HPDE6-E6E7 (cell line): ENCODE measurements at regions not wholly inside any gene's neighbourhood (a gene's known extent, or its start where the extent isn't known, plus 50 kb on each side); places are given as distances from the start of the nearest gene placed in this dataset.

Source experiments
- DNase-seq: peaks from one replicate; pipeline ENCODE4 v3.0.0; 2011; ENCODE audit warnings: missing footprints; ENCODE audit errors: extremely low spot score

DNA sequence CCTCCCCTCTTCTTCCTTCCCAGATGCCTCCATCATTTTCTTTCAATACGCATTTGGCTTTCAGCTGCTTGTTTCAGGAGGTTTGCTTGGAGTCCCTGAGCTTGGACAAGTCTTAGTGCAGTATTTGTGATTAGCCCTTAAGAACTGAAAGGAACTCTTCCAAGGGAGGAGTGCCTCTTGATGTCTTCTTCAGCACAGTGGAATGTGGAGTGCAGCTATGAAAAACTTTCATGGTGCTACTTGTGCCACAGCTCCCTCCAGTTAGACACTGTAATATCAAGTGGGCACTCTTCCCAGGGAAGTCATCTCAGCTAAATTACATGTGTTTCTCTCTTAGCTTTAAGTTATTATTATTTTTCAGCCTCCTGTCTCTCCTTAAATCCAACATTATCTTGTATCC, 173.1 kb downstream of the NECTIN3 start:
- DNase-seq: no peak

DNA sequence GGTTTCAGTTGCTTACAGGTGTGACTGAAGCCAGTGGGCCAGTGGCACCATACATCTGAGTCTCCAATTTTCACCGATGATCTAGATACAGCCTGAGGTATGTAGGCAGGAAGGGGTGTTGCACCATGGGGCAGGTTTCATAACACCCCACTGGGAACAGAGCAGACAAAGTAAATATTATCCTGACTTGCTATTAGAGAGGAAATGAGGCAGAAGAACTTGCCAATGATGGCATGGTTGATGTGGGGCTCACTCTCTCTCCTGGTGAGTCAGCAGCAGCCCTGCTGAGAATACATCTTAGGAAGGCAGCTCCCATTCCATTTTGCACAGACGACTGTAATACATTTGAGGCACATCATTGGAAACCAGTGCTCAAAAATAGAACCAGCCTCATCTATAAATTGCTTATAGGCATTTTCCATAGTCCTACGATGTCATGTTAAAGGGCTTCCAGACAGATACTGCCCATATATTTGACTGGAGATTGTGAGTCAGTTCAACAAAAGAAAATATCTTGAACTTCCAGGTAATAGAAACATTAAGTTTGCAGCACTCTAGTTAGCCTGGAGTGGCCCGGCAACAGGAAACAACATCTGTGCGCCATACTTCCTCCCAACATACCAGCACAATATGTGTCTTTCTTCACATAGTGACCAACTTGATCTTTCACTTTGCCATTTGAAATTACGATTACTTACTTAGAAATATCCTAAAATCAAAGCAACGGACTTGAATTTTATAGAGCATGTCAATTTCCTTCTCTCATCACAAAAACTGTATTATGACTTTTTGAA, 175.5 kb downstream of the NECTIN3 start:
- peak; percentile 11 for DNase-seq

DNA sequence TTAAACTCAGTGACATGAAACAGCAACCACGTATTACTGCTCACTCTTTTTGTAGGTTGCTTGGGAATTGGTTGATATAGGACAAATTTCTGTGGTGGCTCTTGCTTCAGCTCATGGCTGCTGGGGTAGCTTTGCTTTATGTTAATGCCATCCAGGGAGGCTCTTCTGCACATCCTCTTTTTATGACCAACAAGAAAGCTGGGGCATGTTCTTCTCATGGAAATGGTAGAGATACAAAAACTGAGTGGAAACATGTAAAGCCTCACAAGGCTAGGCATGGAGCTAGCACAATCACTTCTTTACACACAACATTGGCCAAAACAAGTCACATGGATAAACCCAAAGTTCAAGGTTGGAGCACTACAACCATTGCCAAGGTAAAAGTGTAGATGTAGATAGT, 176.8 kb downstream of the NECTIN3 start:
- DNase-seq: no peak

DNA sequence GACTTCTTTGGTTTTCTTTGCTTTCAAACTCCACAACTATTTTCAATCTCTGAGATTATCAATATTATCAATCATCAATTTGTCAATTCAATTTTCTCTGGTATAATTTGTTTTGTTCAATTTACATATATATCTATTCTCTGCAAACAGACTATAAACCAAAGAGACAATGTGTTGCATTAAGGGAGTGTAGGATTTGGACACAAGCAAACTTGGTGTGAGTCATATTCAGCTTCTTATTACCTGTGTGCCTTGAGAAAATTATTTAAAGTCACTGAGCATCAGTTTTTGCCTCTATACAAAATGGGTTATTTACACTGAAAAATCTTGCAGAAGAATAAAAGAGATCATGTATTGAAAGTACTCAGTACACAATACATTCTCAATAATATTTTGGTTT, 177.8 kb downstream of the NECTIN3 start:
- no peak for DNase-seq

DNA sequence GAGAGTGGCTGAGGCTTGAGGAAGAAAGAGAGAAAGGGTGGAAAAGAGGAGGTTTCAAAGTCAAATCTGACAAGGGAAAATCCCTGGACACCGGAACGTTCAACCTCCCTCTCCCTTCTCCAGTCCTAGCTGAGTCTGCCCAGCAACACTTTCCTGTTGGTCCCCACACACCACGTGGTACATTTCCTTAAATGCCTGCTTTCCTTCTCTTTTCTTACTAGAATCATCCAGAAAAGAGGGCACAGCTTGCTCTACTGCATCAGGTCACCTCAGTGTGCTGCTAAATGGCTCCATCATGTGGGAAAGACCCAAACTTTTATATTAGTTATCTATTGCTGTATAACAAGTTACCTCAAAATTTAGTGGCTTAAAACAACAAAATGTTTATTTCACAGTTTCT, 181.2 kb downstream of the NECTIN3 start:
- no peak for DNase-seq

DNA sequence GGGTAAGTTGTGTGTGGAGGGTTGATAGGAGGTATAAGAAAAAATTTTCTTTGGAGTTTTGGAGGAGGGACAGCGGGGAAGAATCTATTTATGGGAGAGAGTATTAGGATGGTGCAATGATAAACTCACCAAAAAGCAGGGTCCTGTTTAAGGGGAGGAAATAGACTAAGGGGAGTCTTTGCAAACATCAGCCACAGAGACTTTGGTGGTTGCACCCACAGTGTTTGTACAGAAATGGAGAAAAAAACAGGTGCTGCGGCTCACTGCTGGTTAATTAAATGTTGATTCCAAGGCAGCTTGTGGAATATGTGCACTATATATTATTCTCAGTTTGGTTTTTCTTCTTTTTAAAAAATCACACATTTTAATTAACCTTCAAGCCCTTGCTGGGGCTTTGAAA, 182.1 kb downstream of the NECTIN3 start:
- no peak for DNase-seq

DNA sequence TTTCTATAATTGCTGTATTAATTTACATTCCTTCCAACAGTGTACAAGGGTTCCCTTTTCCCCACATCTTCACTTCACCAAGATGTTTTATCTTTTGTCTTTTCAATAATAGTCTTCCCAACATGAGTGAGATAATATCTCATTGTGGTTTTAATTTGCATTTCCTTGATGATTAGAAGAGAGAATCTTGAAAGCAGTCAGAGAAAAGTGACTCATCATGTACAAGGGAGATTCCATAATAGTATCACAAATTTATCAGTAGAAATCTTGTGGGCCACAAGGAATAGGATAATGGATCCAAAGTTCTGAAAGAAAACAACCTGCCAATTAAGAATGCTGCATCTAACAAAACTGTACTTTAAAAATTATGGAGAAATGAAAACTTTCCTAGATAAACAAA, 189.3 kb downstream of the NECTIN3 start:
- DNase-seq: no peak

DNA sequence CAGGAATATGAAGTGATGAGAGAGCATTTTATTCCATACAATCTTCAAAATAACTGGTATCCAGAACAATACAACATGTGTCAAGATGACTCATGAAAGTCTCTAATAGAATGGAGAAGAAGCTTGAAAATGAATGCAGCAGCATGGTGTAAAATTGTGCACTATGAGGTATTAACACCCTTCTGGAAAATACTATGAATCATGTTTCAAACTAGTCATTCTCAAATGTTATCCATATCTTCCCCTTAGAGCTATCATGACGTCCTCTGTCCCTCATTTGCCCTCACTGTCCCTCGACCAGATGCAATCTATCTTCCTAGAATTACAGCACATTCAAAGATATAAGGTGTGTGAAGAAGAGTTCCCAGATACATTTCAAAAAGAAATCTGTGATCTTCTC, 198.2 kb downstream of the NECTIN3 start:
- DNase-seq: no peak

DNA sequence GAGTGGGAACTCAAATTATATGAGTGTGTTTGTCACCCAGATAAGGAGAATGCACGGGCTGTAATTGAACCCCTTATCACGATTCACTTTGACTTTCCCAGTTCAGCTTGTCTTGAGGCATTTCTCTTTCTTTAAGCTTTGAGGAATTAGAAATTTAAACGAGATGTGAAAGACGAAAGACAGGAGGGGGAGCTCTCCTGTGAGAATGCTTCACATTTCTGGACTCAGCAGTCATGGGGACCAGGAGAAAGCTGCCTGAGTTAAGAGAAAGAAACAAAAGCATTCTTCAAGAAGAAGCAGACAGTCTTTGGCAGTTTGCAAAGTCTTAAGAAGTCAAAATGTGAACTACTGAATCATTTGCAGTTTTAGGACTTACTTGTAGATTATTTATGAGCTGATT, 205.6 kb downstream of the NECTIN3 start:
- no peak for DNase-seq

DNA sequence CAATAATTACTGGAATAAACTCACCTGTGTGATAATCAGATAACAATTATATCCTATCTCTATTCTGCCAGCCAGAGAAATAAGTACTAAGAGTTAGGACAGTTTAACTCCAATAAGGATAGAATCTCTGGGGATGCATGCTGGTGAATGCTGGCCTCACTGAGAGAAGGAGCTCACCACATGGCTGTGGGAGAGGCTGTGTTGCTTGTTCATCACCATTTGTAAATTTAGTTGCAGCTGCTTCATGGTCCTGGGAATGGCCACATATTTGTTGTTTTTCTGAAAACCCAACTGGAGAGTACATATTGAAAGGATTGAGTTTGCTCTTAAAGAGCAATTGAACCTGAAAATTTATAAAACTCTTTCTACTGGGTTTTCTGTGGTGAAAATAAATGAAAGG, 207.3 kb downstream of the NECTIN3 start:
- DNase-seq: no peak

DNA sequence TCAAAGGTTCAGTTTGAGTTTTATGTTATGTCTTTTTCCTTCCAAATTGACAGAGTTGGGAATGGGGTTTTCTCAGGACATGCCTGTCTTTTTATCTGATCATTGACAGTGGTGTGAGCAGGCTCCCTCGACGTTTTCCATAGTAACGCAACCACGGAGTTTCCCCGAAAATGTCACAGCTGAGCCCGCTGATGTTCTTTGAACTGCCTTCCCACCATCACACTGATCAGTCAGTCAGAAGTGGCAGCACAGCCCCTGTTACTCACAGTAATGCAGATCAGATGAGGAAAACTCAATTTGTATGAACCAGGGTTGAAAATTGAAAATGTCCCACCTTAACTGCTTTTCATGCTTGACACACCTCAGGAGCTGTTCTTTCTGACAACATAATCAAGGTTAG, 210.4 kb downstream of the NECTIN3 start:
- no peak for DNase-seq

DNA sequence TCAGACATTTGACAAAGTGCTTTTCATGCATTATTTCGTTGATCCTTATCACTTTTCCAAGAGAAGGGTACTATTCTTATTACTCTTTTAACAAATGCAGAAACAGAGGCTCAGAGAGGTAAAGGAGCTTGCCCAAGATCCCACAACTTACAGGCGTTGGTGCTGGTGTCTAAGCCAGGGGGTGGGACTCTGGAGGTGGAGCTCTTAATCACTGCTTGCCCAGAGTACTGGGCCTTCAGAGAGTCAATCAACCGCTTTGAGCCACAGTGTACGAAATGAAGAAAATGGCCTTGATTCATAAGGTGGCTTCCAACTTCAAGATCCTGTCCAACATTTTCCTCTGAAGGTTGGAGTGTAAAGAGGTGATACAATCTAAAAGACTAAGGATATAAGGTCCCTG, 211.5 kb downstream of the NECTIN3 start:
- no peak for DNase-seq

DNA sequence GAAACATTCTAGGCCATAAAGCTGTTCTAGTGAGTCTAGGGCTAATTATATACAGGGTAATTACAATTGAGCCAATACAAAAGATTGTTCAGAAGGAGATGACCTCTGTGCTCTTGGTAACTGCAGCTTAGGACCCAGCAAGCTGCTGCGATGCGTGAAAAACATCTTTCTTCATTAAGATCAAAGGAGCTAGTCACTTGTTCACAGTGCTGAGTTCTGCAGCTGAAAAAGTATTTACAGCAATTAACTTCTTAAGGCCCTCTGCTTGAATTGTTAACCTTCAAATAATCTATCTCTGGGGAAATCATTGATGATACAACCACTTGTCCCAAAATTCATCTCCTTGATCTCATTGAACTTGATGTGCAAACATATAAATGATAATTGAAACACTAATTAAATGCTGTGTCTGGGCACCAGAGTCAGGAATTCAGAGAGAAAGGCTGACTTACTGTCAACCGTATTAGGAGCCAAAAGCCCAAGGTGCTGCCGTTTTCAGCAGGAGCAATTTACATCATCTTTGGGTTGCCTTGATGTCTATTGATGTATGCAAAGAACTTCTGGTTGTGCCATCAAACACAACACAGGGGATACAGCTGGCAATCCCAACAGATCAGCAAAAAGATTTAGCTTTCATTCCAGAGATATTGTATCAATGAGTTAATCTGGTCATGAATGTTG, 213.0 kb downstream of the NECTIN3 start:
- DNase-seq: no peak

DNA sequence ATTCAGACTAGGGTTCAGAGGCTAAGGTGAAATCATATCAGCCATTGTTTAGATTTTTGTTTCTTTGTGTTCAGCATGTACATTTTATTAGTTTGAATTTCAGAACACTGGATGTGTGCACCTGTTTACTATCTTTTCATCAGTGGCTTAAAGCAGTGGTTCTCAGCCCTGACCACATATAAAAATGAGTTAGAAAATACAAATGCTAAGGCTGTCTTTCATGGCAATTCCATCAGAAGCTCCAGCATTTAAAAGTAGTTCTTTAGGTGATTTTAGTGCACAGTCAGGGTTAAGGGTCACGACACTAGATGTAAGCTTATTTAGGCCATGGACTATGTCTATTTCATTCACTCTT, 213.5 kb downstream of the NECTIN3 start:
- DNase-seq: no peak

DNA sequence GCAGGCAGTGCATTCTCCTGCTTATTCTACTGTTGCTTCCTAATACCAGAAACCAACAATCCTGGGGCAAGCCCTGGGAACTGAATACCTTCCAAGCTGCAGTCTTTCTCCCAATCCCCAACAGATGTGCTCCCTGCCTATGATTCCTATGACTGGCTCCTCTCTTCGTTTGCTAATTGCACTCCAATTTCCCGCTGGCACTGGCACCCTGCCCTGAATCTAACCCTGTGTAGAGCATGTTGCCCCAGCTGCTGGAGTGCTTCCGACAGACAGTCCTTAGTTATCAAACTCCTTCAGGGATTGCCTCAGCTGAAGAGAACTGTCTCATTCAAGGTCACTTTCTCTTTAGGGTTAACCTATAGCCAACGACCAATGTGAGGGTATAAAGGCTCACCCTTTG, 214.1 kb downstream of the NECTIN3 start:
- no peak for DNase-seq

DNA sequence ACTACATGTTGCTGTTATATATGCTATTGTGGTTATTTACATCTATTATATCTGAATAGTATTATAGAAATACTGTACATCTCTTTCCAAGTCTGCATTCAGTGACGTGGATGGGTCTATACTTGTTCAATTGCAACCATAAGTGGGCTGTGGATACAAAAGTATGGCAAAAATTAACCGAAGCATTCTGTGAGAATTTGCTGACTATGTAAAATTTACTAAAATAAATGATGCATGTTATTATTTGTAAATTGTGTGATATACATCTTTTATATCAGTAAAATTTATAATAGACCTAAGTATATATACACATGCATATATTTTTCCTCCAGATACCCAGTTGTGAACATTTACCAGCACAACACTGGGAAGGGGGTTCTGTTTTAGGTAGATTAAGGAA, 215.1 kb downstream of the NECTIN3 start:
- DNase-seq: no peak

DNA sequence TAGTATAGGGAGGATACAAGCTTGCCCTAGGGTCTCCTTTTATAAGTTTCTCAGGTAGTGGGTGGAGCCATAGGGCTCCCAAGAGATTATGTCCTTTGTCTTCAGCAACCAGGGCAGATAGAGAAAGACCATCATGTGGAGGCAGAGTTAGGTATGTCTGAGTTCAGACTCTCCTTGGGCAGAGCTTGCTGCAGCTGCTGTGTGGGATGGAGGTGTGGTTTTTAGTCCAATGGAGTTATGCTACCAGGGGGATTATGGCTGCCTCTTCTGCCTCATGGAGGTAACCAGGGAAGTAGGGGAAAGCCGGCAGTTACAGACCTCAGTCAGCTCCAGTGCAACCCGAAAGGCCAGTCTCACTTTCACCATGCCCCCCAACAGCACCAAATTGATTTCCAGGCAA, 220.5 kb downstream of the NECTIN3 start:
- no peak for DNase-seq

DNA sequence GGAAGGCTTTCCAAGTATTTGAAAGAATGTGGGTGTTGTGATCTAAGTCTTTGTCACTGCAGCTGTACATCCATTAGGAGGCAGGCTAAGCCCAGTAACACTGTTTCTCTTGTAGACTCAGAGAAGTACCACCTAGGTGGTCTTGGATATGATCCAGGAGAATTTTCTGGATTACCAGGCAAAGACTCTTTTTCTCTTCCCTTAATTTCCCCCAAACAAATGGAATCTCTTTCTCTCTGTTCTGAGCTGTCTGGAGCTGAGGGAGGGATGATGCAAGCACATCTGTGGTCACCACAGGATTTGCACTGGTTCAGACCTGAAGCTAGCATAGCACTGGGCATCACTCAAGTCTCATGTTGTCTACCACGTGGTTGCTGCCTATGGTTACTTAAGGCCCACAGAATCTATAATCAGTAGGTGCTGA, 227.6 kb downstream of the NECTIN3 start:
- DNase-seq: no peak

DNA sequence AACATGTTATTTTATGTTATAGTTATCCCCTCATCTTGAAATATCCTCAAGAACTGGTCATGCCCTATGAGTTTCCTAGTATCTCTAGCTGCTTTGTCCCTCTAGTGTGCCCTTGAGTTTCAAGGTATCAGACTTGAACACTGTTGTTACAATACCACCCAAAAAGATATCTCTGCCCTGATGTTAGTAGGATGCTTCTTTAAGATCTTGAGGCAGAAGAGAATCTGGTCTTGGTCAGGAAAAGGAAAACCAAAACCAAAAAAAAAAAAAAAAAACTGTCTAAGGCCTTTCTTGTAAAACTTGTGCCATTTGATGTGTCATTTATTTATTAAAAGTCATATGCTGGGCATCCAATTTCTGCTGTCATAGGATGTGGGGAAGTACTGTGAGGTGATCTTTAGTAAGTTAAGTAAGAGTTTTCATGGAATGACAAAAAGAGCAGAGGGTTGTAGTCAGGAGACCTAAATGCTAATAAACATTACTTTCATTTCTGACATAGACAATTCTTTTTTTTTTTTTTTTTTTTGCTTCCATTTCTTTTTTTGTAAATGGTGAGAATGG, 229.7 kb downstream of the NECTIN3 start:
- DNase-seq: no peak

DNA sequence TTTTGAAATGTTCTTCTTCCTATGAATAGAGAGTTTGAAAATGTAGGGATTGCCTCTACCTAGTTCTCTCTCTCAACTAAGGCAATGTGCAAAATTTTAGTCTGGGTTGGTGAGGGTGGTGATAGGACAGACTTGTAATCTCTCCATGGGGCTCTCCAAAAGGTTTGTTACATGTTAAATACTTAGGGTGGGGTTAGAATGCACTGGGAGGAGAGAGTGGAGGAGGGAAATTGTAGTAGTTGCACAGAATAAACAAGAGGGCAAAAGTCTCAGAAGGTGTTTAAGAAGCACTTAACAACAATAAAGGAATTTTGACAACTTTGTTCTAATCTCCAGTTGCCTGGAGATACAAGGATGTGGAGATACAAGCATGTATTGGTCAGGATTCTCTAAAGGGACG, 230.4 kb downstream of the NECTIN3 start:
- DNase-seq: no peak

DNA sequence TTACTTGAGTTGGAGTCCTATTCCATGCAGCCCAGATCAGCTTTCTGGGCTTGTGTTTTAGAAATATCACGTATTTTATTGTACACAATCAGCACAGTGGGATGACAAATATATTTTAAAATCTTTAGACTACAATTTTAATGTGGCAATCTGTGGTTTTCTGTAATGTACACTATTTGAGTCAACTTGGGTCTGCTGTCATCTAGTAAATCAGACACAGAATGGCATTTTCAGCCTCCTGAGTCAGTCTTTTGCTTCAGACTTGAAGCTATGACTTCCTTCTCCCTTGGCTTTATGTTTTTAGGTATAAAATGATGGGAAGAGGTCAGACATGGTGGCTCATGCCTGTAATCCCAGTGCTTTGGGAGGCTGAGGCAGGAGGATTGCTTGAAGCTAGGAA, 232.1 kb downstream of the NECTIN3 start:
- DNase-seq: no peak

DNA sequence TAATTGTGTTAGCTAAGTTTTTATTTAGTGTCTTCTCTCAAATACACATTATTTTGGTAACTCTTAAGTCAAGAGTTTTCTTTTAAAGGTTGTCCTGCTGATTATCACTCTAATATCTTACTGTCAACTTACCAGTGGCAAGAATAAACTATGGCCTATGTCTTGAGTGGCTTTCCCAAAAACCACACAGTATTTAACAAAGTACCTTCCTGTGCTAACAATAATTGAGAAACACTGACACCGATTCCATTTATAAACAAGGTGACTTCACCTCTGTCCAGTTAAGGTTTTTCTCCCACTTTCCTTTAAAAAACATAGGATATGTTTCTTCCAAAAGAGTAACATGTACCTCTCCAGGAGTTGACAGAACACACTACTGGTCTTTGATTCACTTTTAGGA, 234.3 kb upstream of the CD96 start:
- no peak for DNase-seq

DNA sequence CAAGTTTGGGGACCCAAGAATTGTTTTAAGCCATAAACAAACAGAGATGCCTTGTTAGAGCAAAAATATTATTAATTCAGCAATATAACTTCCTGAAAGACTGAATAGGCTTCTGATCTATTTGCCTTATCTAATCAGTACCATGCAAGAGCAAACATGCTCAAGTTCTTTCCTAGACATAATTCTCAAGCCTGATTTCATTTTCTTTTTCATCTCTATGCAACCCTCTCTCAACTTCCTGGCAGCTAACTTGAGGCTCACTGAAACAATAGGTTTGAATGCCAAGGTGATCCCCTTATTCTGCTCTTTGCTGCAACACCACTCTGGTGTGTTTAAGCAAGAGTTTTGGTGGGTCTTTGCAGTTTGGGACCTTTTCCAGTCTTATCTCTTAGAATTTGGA, 230.9 kb upstream of the CD96 start:
- no peak for DNase-seq
